ENCODE measurements at regions not wholly inside any gene's neighbourhood (a gene's known extent, or its start where the extent isn't known, plus 50 kb on each side); places are given as distances from the start of the nearest gene placed in this dataset.

- no peak for DNase-seq (ENCODE audit: low spot score)
Observed at GRCh38 chr12:87930033-87930432, 99.2 kb downstream of the C12orf50 start.

- no peak for DNase-seq (ENCODE audit: low spot score)
Observed at GRCh38 chr12:87929346-87929745, 99.9 kb downstream of the C12orf50 start.

GRCh38 chr12:87928031-87928430, 101.2 kb downstream of the C12orf50 start:
- DNase-seq (ENCODE audit: low spot score): no peak

GRCh38 chr12:87925021-87925420, 104.2 kb downstream of the C12orf50 start:
- no peak for DNase-seq (ENCODE audit: low spot score)

- DNase-seq (ENCODE audit: low spot score): no peak
Observed at GRCh38 chr12:87924149-87924548, 105.1 kb downstream of the C12orf50 start.

- no peak for DNase-seq (ENCODE audit: low spot score)
Observed at GRCh38 chr12:87923361-87923760, 105.8 kb downstream of the C12orf50 start.

- no peak for DNase-seq (ENCODE audit: low spot score)
Observed at GRCh38 chr12:87922736-87923135, 106.5 kb downstream of the C12orf50 start.

- no peak for DNase-seq (ENCODE audit: low spot score)
Observed at GRCh38 chr12:87921621-87922020, 107.6 kb downstream of the C12orf50 start.

GRCh38 chr12:87920139-87920538, 109.1 kb downstream of the C12orf50 start:
- DNase-seq (ENCODE audit: low spot score): no peak

GRCh38 chr12:87901457-87901856, 127.7 kb downstream of the C12orf50 start:
- DNase-seq (ENCODE audit: low spot score): no peak

GRCh38 chr12:87897662-87898061, 131.5 kb downstream of the C12orf50 start:
- no peak for DNase-seq (ENCODE audit: low spot score)

GRCh38 chr12:87883806-87884205, 145.4 kb downstream of the C12orf50 start:
- DNase-seq (ENCODE audit: low spot score): no peak

- no peak for DNase-seq (ENCODE audit: low spot score)
Observed at GRCh38 chr12:87879141-87879540, 150.1 kb downstream of the C12orf50 start.

- DNase-seq (ENCODE audit: low spot score): no peak
Observed at GRCh38 chr12:87870493-87871460, 158.4 kb downstream of the C12orf50 start.

- no peak for DNase-seq (ENCODE audit: low spot score)
Observed at GRCh38 chr12:87870061-87870460, 159.1 kb downstream of the C12orf50 start.

- DNase-seq (ENCODE audit: low spot score): no peak
Observed at GRCh38 chr12:87866578-87867292, 162.5 kb downstream of the C12orf50 start.

GRCh38 chr12:87861791-87862190, 167.4 kb downstream of the C12orf50 start:
- no peak for DNase-seq (ENCODE audit: low spot score)

GRCh38 chr12:87853448-87854003, 175.7 kb downstream of the C12orf50 start:
- no peak for DNase-seq (ENCODE audit: low spot score)

GRCh38 chr12:87849074-87849473, 180.1 kb downstream of the C12orf50 start:
- DNase-seq (ENCODE audit: low spot score): no peak

- peak; percentile 47 for DNase-seq (ENCODE audit: low spot score)
Observed at GRCh38 chr12:87848248-87848868, 180.8 kb downstream of the C12orf50 start.

GRCh38 chr12:87847147-87847546, 182.1 kb downstream of the C12orf50 start:
- DNase-seq (ENCODE audit: low spot score): no peak

GRCh38 chr12:87846045-87846444, 183.2 kb downstream of the C12orf50 start:
- no peak for DNase-seq (ENCODE audit: low spot score)

All from hematopoietic multipotent progenitor cell treated with erythropoietin and hydrocortisone succinate and interleukin-3 and kit ligand, for 15 days (in vitro differentiated cells).